Inflammatory macrophage (primary cell): ENCODE measurements at regions not wholly inside any gene's neighbourhood (a gene's known extent, or its start where the extent isn't known, plus 50 kb on each side); places are given as distances from the start of the nearest gene placed in this dataset.
"Not testable (repeated sequence)": the region's sequence is repeated elsewhere in the genome, so short reads cannot be mapped to it uniquely, and the experiment has no call there.

ENCODE experiments used
- DNase-seq, 2 donors: peaks; one replicate each; pipeline ENCODE4 v3.0.0-alpha.2; 2020 to 2022

GRCh38 chr12:9449181-9449580, 158.5 kb downstream of the KLRB1 start:
- DNase-seq, result no peak

- peak in 1 of 2 donors; percentile 2 for DNase-seq
Observed at GRCh38 chr12:9448648-9449047, 159.1 kb downstream of the KLRB1 start.

- peak; percentile 87 to 90 for DNase-seq
Observed at GRCh38 chr12:9447791-9448614, 159.7 kb downstream of the KLRB1 start.

- DNase-seq, result not testable (repeated sequence)
Observed at GRCh38 chr12:9446883-9447761, 160.6 kb downstream of the KLRB1 start.

- DNase-seq, result not testable (repeated sequence)
Observed at GRCh38 chr12:9440428-9440827, 167.3 kb downstream of the KLRB1 start.

GRCh38 chr12:9435682-9436081, 172.0 kb downstream of the KLRB1 start:
- DNase-seq, result not testable (repeated sequence)

- DNase-seq, result not testable (repeated sequence)
Observed at GRCh38 chr12:9430385-9430784, 177.3 kb downstream of the KLRB1 start.

- not testable (repeated sequence) for DNase-seq
Observed at GRCh38 chr12:9428856-9429255, 178.9 kb downstream of the KLRB1 start.

GRCh38 chr12:9425429-9425828, 182.3 kb downstream of the KLRB1 start:
- not testable (repeated sequence) for DNase-seq

- DNase-seq, result not testable (repeated sequence)
Observed at GRCh38 chr12:9424175-9424740, 183.5 kb downstream of the KLRB1 start.

GRCh38 chr12:9422689-9423088, 185.0 kb downstream of the KLRB1 start:
- DNase-seq, result not testable (repeated sequence)

GRCh38 chr12:9421520-9422086, 186.1 kb downstream of the KLRB1 start:
- not testable (repeated sequence) for DNase-seq

GRCh38 chr12:9420817-9421519, 186.7 kb downstream of the KLRB1 start:
- not testable (repeated sequence) for DNase-seq

- DNase-seq, result not testable (repeated sequence)
Observed at GRCh38 chr12:9418669-9419041, 189.1 kb downstream of the KLRB1 start.

GRCh38 chr12:9417947-9418668, 189.6 kb downstream of the KLRB1 start:
- not testable (repeated sequence) for DNase-seq

GRCh38 chr12:9417341-9417740, 190.4 kb downstream of the KLRB1 start:
- DNase-seq, result not testable (repeated sequence)

- DNase-seq, result not testable (repeated sequence)
Observed at GRCh38 chr12:9416346-9416745, 191.4 kb downstream of the KLRB1 start.

- not testable (repeated sequence) for DNase-seq
Observed at GRCh38 chr12:9415898-9416297, 191.8 kb downstream of the KLRB1 start.

GRCh38 chr12:9413862-9414261, 193.9 kb downstream of the KLRB1 start:
- not testable (repeated sequence) for DNase-seq

GRCh38 chr12:9412459-9412858, 195.3 kb downstream of the KLRB1 start:
- not testable (repeated sequence) for DNase-seq

- not testable (repeated sequence) for DNase-seq
Observed at GRCh38 chr12:9411616-9412268, 196.0 kb downstream of the KLRB1 start.
